ENCODE measurements at regions not wholly inside any gene's neighbourhood (a gene's known extent, or its start where the extent isn't known, plus 50 kb on each side); places are given as distances from the start of the nearest gene placed in this dataset.

GRCh38 chr2:225794652-225795400 lies 395.3 kb downstream of the NYAP2 start:
- TF ChIP-seq ZNF792 (tag by site-specific recombination; IDR thresholded peaks at IDR 0.05) (no peak), ZNF785 (tag by site-specific recombination; IDR thresholded peaks at IDR 0.05) (no peak), ZNF596 (tag by site-specific recombination; IDR thresholded peaks at IDR 0.05) (no peak), ZNF664 (tag by site-specific recombination; IDR thresholded peaks at IDR 0.05) (no peak), ZNF311 (tag by site-specific recombination; IDR thresholded peaks at IDR 0.05; ENCODE audit: borderline replicate concordance) (no peak), ZBTB10 (tag by site-specific recombination; IDR thresholded peaks at IDR 0.05) (no peak), ZNF324 (tag by site-specific recombination; IDR thresholded peaks at IDR 0.05) (no peak), ZNF169 (tag by site-specific recombination; IDR thresholded peaks at IDR 0.05) (no peak), ZXDB (tag by site-specific recombination; IDR thresholded peaks at IDR 0.05) (no peak)
- Histone ChIP-seq H3K4me3 (ENCODE audit: low read depth, low read length) (no peak overlapping the region), H3K9me3 (ENCODE audit: control insufficient read depth, insufficient read depth, low read depth, low read length) (no peaks in the 10 kb centered on the region), H3K36me3 (ENCODE audit: control insufficient read depth in 2 of 2, insufficient read depth in 1 of 2, low read length in 2 of 2) (no peaks in the 10 kb centered on the region), H3K4me1 (ENCODE audit: control insufficient read depth, insufficient read depth, low read length) (no peaks in the 10 kb centered on the region), H3K27ac (ENCODE audit: extremely low read depth, low read depth, low read length) (no peak overlapping the region)
- POLR2A ChIA-PET, result no interaction called here
- CTCF ChIA-PET, result no interaction called here

- no peaks in the 10 kb centered on the region for H3K4me1 ChIP-seq (ENCODE audit: control insufficient read depth, insufficient read depth, low read length)
- no peak overlapping the region for H3K4me3 ChIP-seq (ENCODE audit: low read depth, low read length)
- no peak overlapping the region for H3K27ac ChIP-seq (ENCODE audit: extremely low read depth, low read depth, low read length)
- no peaks in the 10 kb centered on the region for H3K9me3 ChIP-seq (ENCODE audit: control insufficient read depth, insufficient read depth, low read depth, low read length)
- no peak for TF ChIP-seq KLF1 (tag by site-specific recombination; IDR thresholded peaks at IDR 0.05)
- TF ChIP-seq ZNF830 (tag by site-specific recombination; IDR thresholded peaks at IDR 0.05; ENCODE audit: low read depth), result no peak
- TF ChIP-seq EGR2 (tag by site-specific recombination; IDR thresholded peaks at IDR 0.05; ENCODE audit: low read depth), result no peak
- TF ChIP-seq ZNF26 (tag by site-specific recombination; IDR thresholded peaks at IDR 0.05), result no peak
- CTCF ChIA-PET, result no interaction called here
- no peaks in the 10 kb centered on the region for H3K36me3 ChIP-seq (ENCODE audit: control insufficient read depth in 2 of 2, insufficient read depth in 1 of 2, low read length in 2 of 2)
- POLR2A ChIA-PET, result no interaction called here
These were observed 394.4 kb downstream of the NYAP2 start for GRCh38 chr2:225793736-225794550.

- no peaks in the 10 kb centered on the region for H3K36me3 ChIP-seq (ENCODE audit: control insufficient read depth in 2 of 2, insufficient read depth in 1 of 2, low read length in 2 of 2)
- H3K9me3 ChIP-seq (ENCODE audit: control insufficient read depth, insufficient read depth, low read depth, low read length), result no peaks in the 10 kb centered on the region
- ChIA-PET POLR2A (no interaction called here), CTCF (interaction anchor here (0.6 kb wide), 1 partner anchor 379 kb away, joined by 4 read pairs; no protein-coding TSS in a partner anchor)
- no peak overlapping the region for H3K27ac ChIP-seq (ENCODE audit: extremely low read depth, low read depth, low read length)
- no peaks in the 10 kb centered on the region for H3K4me1 ChIP-seq (ENCODE audit: control insufficient read depth, insufficient read depth, low read length)
- H3K4me3 ChIP-seq (ENCODE audit: low read depth, low read length), result no peak overlapping the region
- TF ChIP-seq BCL6B (tag by site-specific recombination; IDR thresholded peaks at IDR 0.05) (no peak), ZSCAN5A (tag by site-specific recombination; IDR thresholded peaks at IDR 0.05) (no peak), ZNF837 (tag by site-specific recombination; IDR thresholded peaks at IDR 0.05) (no peak), ZNF24 (tag by site-specific recombination; IDR thresholded peaks at IDR 0.05) (no peak), RBAK (tag by site-specific recombination; IDR thresholded peaks at IDR 0.05) (no peak), GLI4 (tag by site-specific recombination; IDR thresholded peaks at IDR 0.05) (no peak), PRDM1 (tag by site-specific recombination; IDR thresholded peaks at IDR 0.05) (no peak), ZNF18 (tag by site-specific recombination; IDR thresholded peaks at IDR 0.05) (no peak), SCRT2 (tag by site-specific recombination; IDR thresholded peaks at IDR 0.05) (no peak)
These were observed 389.1 kb downstream of the NYAP2 start for GRCh38 chr2:225788571-225789094.
